Ishikawa (cell line): ENCODE measurements at regions not wholly inside any gene's neighbourhood (a gene's known extent, or its start where the extent isn't known, plus 50 kb on each side); places are given as distances from the start of the nearest gene placed in this dataset.

ENCODE experiments used
- FOXM1 ChIP-seq: IDR thresholded peaks from 2 replicates; pipeline ENCODE4 v1.6.1; 2012; ENCODE audit warnings: low read depth, borderline replicate concordance
- RAD21 ChIP-seq: IDR thresholded peaks from 2 replicates; pipeline ENCODE4 v1.6.1; 2012; ENCODE audit warnings: low read depth
- TF ChIP-seq, protein P1 (sequence below): IDR thresholded peaks from 2 replicates; pipeline ENCODE4 v1.6.1; 2012; ENCODE audit warnings: low read depth, mild to moderate bottlenecking
- TF ChIP-seq, protein P2 (sequence below): IDR thresholded peaks from 2 replicates; pipeline ENCODE4 v1.6.1; 2012

DNA sequence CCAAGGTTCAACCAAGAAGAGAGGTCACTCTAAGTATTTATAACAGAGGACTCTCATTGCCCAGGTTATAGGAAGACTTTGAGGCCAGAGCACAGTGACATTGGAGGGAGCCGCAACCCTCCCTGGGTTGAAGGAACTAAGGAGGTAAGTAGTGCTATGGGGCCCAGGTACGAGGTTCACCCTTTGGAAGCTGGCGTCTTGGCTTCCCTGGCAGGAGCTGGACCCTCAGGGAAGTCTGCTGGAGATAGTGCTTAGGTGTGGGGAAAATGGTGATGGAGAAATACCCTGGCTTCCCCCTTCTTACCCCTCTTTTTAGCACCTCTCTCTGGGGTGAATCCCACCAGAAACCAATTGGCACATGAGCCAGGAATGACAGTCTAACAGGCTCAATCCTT is 317.9 kb upstream of the ZNF32 start:
- TF ChIP-seq, protein P1, sequence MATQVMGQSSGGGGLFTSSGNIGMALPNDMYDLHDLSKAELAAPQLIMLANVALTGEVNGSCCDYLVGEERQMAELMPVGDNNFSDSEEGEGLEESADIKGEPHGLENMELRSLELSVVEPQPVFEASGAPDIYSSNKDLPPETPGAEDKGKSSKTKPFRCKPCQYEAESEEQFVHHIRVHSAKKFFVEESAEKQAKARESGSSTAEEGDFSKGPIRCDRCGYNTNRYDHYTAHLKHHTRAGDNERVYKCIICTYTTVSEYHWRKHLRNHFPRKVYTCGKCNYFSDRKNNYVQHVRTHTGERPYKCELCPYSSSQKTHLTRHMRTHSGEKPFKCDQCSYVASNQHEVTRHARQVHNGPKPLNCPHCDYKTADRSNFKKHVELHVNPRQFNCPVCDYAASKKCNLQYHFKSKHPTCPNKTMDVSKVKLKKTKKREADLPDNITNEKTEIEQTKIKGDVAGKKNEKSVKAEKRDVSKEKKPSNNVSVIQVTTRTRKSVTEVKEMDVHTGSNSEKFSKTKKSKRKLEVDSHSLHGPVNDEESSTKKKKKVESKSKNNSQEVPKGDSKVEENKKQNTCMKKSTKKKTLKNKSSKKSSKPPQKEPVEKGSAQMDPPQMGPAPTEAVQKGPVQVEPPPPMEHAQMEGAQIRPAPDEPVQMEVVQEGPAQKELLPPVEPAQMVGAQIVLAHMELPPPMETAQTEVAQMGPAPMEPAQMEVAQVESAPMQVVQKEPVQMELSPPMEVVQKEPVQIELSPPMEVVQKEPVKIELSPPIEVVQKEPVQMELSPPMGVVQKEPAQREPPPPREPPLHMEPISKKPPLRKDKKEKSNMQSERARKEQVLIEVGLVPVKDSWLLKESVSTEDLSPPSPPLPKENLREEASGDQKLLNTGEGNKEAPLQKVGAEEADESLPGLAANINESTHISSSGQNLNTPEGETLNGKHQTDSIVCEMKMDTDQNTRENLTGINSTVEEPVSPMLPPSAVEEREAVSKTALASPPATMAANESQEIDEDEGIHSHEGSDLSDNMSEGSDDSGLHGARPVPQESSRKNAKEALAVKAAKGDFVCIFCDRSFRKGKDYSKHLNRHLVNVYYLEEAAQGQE = no peak
- TF ChIP-seq, protein P2, sequence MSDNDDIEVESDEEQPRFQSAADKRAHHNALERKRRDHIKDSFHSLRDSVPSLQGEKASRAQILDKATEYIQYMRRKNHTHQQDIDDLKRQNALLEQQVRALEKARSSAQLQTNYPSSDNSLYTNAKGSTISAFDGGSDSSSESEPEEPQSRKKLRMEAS = no peak
- no peak for TF ChIP-seq FOXM1
- no peak for TF ChIP-seq RAD21
